HFFc6 (cell line): ENCODE measurements at regions not wholly inside any gene's neighbourhood (a gene's known extent, or its start where the extent isn't known, plus 50 kb on each side); places are given as distances from the start of the nearest gene placed in this dataset.

Source experiments
- DNase-seq: peaks from one replicate; pipeline ENCODE4 v3.0.0-alpha.2; 2018
- H3K27ac Mint-ChIP-seq: 2 replicates; pipeline ENCODE4 v1.8.0; 2020; ENCODE audit warnings: mild to moderate bottlenecking, mixed read lengths
- H3K27me3 Mint-ChIP-seq: 2 replicates; pipeline ENCODE4 v1.8.0; 2021; ENCODE audit warnings: mild to moderate bottlenecking, moderate library complexity, mixed read lengths; ENCODE audit not compliant: insufficient read depth
- H3K36me3 Mint-ChIP-seq: 2 replicates; pipeline ENCODE4 v1.8.0; 2021; ENCODE audit warnings: low read depth, mixed read lengths
- H3K4me1 Mint-ChIP-seq: 2 replicates; pipeline ENCODE4 v1.8.0; 2020; ENCODE audit warnings: low read depth, mixed read lengths
- H3K4me3 Mint-ChIP-seq: 2 replicates; pipeline ENCODE4 v1.8.0; 2020; ENCODE audit warnings: mild to moderate bottlenecking, moderate library complexity, mixed read lengths
- H3K9me3 Mint-ChIP-seq: 2 replicates; pipeline ENCODE4 v1.8.0; 2020; ENCODE audit warnings: mild to moderate bottlenecking, mixed read lengths
- CTCF ChIP-seq: fragments of 200-600 bp; sonication (generic); IDR thresholded peaks from 2 replicates; pipeline ENCODE4 v1.5.0; 2021; ENCODE audit warnings: antibody characterized with exemption, mild to moderate bottlenecking

- peak overlapping the region; percentile 25; the same call in 1 of the 2 replicates for H3K27ac Mint-ChIP-seq
- no peaks in the 10 kb centered on the region for H3K36me3 Mint-ChIP-seq
- TF ChIP-seq CTCF, result no peak
- peak; percentile 61 for DNase-seq
- no peaks in the 10 kb centered on the region for H3K9me3 Mint-ChIP-seq
- peak overlapping the region; percentile 30; the same call in 1 of the 2 replicates for H3K4me3 Mint-ChIP-seq
- H3K27me3 Mint-ChIP-seq, result peaks cover 1% of the 10 kb centered on the region
- peaks cover 53% of the 10 kb centered on the region for H3K4me1 Mint-ChIP-seq
Observed at GRCh38 chr13:109870696-109871370, 84.5 kb upstream of the IRS2 start.

GRCh38 chr13:109870274-109870673 lies 83.9 kb upstream of the IRS2 start:
- no peak for TF ChIP-seq CTCF
- Mint-ChIP-seq H3K4me1 (peaks cover 49% of the 10 kb centered on the region), H3K36me3 (no peaks in the 10 kb centered on the region), H3K4me3 (peak overlapping the region; percentile 75; the same call in 1 of the 2 replicates), H3K9me3 (no peaks in the 10 kb centered on the region), H3K27me3 (peaks cover 1% of the 10 kb centered on the region), H3K27ac (peak overlapping the region; percentile 42; the same call in 1 of the 2 replicates)
- DNase-seq, result no peak

GRCh38 chr13:109869312-109870237 lies 83.2 kb upstream of the IRS2 start:
- Mint-ChIP-seq H3K36me3 (no peaks in the 10 kb centered on the region), H3K27me3 (peaks cover 1% of the 10 kb centered on the region; the same call in 1 of the 2 replicates), H3K9me3 (no peaks in the 10 kb centered on the region), H3K4me1 (peaks cover 42% of the 10 kb centered on the region), H3K4me3 (peak overlapping the region; percentile 75), H3K27ac (peak overlapping the region; percentile 42; the same call in 1 of the 2 replicates)
- peak; percentile 16 for DNase-seq
- no peak; the same call in 1 of the 2 replicates for TF ChIP-seq CTCF

GRCh38 chr13:109868578-109869311 lies 82.4 kb upstream of the IRS2 start:
- no peak overlapping the region for H3K27ac Mint-ChIP-seq
- peaks cover 1% of the 10 kb centered on the region; the same call in 1 of the 2 replicates for H3K27me3 Mint-ChIP-seq
- no peaks in the 10 kb centered on the region for H3K36me3 Mint-ChIP-seq
- H3K4me3 Mint-ChIP-seq, result peak overlapping the region; percentile 75; the same call in 1 of the 2 replicates
- no peak for TF ChIP-seq CTCF
- peaks cover 34% of the 10 kb centered on the region for H3K4me1 Mint-ChIP-seq
- H3K9me3 Mint-ChIP-seq, result no peaks in the 10 kb centered on the region
- no peak for DNase-seq

GRCh38 chr13:109867766-109868165 lies 81.4 kb upstream of the IRS2 start:
- Mint-ChIP-seq H3K4me1 (peaks cover 35% of the 10 kb centered on the region), H3K27ac (no peak overlapping the region), H3K4me3 (no peak overlapping the region), H3K27me3 (peaks cover 1% of the 10 kb centered on the region; the same call in 1 of the 2 replicates), H3K36me3 (no peaks in the 10 kb centered on the region), H3K9me3 (no peaks in the 10 kb centered on the region)
- DNase-seq, result no peak
- no peak for TF ChIP-seq CTCF
